ENCODE measurements at regions not wholly inside any gene's neighbourhood (a gene's known extent, or its start where the extent isn't known, plus 50 kb on each side); places are given as distances from the start of the nearest gene placed in this dataset.

DNA sequence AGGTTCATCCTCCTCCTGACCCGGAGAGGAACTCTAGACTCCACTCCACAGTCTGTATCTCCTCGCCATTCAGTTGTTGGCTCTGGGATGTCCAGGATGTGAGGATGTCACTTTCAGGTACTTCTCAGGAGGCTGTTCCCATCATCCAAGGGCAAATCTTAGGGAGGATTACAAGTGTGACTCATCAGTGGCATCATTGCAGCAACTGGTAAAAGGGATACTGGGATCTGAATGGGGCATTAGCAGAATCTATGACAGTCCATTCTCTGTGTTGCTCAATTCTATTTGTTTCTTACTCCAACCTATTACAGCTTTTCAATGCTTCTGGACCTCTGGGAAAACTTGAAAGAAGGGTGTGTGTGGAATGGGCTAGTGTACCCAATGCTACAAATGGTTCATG lies 81.5 kb upstream of the FN1 start:
- intact Hi-C loops (cut with DNase I), result no loop called here
- ATAC-seq, result no peak

DNA sequence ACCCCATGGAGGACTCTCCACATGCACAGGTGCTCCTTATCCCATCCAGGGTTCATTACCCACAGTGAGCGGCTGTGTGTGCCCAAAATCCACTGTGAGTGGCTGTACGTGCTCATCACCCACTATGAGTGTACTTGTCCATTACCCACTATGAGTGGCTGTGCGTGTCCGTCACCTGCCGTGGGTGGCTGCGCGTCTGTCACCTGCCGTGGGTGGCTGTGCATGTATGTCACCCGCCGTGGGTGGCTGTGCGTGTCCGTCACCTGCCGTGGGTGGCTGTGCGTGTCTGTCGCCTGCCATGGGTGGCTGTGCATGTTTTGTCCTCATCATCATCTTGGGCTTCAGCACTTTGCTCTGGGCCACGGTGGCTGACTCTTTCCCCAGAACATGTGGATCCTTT lies 78.6 kb upstream of the FN1 start:
- no peak for DNase-seq
- no peak for ATAC-seq
- intact Hi-C loops (cut with DNase I), result no loop called here

More for the DNA sequence above, 81.5 kb upstream of the FN1 start:
- no peak for DNase-seq

DNA sequence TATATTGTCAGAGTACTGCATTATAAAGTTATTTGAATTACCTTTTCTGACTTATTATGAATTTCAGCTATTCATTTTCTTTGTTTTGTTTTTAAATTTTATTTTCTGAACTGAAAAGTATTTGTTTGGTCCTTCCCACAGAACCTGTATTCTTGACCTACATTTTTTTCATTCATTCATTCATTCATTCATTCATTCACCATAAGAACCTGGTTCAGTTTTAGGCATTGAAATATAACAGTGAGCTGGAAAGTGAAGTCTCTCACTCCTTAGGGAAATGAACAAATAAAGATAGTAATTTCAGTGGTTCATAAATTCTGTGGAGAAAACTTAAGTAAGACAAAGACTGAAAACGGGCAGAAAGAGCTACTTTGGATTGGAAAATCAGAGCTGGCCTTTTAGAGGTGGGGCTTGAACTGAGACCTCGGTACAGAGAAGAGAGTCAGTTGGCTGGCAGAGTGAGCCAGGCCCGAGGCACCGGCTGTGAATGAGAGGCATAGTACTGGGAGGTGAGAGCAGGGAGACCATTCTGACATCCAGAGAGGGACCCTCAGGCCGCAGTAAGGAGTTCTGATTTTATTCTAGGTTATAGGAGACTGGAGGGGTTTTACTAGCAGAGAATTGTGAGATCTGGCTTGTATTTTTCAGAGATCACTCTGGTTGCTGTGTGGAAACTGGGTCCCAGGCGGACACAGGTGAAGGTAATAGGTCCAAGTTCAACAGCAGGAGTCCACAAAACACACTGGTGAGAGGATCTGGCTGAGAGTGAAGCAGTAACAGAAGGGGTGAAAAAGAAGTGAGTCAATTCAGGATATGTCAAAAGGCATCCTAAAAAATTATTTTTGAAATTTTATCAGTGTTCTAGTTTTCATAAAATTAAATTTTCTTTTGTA lies 75.8 kb upstream of the FN1 start:
- DNase-seq (no peak), ATAC-seq (no peak)
- intact Hi-C loops (cut with DNase I), result no loop called here

DNA sequence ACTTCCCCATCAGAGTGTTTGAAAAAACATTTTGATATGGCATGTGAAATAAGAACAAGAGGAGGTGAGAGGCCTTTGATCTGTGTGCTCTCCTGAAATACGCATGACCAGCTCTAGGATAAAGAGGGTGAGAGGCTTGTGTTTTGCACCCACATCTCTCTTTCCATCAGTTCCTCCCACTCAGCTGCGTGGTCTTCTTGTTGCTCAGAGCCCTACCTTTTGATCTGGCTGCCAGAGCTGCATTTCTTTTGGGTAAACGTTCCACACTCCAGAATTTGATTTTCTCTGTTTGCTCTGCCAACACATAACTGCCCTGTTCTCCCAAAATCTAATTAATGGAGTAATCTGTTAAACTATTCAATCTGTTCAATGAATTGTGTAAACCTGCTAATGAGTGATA lies 72.0 kb upstream of the FN1 start:
- intact Hi-C loops (cut with DNase I), result no loop called here
- DNase-seq, result no peak
- no peak for ATAC-seq

DNA sequence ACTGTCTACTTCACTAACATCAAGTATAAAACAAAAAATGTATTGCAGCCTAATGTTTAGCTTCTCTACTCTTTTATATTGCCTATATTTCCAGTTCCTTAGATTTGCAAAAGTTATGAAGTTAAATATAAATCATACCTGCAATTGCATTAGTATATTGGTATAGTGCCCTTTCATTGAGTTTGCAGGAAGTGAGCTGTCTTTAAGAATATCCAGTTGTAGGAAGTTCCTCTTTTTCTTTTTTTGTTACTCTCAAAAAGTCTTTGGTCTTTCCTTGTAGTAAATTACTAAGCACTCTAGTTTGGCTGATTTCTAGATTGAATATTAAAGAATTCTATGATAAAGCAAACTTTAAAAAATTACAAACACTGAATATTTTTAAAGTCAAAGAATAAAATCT lies 71.3 kb upstream of the FN1 start:
- ATAC-seq (no peak), DNase-seq (no peak)
- intact Hi-C loops (cut with DNase I), result no loop called here

DNA sequence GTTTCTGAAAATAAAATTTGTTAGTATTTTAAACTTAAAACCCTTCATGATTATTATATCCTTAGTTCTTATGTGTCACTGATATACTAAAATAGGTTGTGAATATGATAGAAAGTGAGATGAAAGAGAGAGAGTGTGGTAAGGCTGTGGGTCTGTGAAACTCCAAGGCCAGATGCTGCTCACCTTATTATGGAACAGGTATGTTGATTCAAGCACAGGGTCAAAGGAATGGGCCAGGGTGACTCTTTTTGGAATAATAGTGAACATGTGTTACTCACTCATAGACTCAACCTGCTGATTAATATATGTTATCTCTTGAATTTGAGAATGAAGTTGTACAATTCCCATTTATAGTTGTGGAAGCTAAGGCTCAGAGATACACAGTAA lies 70.7 kb upstream of the FN1 start:
- ATAC-seq (no peak), DNase-seq (no peak)
- intact Hi-C loops (cut with DNase I), result no loop called here

DNA sequence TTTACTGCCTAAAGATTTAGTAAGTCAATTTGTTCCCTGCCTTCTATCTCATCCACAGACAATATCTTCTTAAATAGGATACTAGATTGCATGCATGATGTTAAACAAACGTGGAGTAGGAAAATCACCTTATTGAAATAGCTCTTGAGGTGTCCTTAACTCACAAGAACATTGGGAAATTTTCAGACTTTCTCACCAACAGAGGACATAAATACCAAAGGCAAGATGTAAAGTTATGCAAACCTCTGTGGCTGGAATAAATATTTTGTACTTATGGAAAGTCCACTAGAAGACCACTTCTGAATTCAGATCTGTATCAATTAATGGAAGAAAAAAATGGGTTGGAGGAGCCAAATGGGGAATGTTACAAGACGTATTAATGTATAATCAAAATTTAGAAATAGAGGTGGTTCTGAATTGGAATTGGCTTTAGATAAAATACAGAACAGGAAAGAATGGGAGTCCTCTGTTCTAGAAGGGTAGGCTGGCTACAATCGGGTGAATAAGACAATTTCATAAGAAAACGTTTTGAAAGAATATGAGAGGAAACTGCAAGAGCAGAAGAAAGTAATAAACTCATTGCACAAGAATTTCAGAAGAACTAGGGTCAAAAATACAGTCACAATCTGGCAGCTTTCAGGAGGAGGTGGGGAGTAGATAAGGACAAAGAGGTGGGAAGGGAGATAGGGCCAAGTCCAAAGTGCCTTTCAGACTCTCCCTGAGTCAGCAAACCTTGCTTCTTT lies 69.3 kb upstream of the FN1 start:
- ATAC-seq, result peak; percentile 38 to 93
- peak; percentile 24 for DNase-seq
- intact Hi-C loops (cut with DNase I), result no loop called here

DNA sequence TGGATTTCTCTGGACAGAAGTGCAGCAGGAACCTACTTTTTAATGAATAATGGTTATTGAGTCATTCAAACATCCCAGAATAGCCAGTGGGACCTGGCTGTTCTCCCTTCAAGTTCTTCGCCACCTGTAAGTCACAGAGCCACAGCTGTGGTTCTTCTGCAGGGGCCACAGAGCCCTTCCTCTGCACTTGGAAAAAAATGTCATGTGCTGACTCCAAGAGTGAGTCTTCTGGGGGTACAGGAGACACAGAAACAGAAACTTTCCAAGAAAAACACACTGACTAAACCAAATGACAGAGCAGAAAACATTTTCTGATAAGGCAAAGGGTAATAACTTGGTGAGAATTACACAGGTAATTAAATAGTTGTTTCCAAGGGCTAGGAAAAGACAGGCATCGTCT lies 68.7 kb upstream of the FN1 start:
- DNase-seq, result no peak
- intact Hi-C loops (cut with DNase I), result no loop called here
- ATAC-seq, result peak in 1 of 2 donors; percentile 31

DNA sequence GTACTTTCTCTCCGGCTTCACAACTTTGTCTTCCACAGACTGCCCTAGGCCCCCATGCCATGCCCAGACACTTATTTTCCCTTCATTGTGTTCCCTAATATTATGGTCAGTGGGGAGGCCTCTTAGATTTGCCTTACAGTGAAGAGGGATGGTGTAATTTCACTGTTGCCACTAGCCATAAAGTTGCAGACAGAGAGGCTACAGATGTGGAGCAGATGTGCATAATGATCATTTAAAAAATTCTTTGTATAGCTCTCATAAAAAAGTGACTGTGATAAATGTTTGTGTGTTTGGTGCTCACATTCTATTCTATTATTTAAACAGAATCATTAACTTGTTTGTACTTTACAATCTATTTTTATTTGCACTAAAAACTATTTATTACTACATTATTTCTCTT lies 67.5 kb upstream of the FN1 start:
- DNase-seq, result no peak
- no peak for ATAC-seq
- intact Hi-C loops (cut with DNase I), result no loop called here

DNA sequence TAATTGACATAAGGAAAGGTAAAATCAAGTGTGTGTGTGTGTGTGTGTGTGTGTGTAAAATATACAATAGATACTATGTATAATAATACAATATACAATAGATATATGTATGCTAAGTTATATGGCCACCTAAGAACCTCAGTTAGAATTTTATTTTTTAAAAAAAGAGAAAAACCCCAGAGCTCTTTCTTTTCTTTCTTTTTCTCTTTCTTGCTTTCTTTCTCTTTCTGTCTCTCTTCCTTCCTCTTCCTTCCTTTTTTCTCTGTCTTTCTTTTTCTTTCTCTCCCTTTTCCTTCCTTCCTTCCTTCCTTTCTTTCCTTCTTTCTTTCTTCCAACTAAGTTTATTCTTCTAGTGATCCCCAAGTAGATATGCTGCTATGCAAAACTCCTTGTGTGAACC lies 64.6 kb upstream of the FN1 start:
- intact Hi-C loops (cut with DNase I), result no loop called here
- DNase-seq (no peak), ATAC-seq (no peak)

DNA sequence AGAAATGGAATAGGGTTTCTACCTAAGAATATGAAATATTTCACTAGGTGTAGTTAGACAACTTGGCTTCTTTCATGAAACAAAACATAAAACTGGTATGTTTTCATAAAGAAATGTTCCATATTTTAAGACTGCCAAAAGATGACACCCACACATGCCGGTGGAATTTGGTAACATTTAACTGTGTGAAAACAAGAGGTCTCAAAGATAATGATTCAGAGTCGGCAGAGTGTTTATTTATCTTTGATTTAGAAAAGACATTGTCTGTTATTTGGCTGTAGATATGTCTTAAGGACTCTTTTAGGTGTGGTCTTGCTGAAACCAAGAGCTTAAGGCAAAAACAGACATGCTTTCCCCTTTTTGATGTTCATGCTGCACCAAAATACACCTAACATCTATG lies 63.5 kb upstream of the FN1 start:
- intact Hi-C loops (cut with DNase I), result no loop called here
- peak in 1 of 2 donors; percentile 49 for ATAC-seq
- DNase-seq, result no peak

DNA sequence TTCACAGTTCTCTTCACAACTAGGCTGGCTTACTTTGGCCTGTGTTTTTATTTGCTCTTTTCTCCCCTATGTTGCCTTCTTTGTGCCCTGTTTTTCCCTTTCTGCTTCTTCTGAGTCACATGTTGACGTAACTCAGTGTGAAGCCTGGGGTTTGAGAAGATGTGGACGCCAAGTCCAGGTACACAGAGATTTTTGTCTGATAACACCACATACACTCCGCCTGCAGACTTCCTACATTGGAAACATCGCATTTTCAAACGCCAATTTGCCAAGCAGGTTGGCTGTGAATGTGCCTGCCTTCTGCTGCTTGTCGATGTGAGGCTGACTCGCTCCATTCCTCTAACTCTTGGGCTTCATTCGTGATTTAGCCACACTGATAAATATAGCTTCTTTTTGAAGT lies 62.6 kb upstream of the FN1 start:
- intact Hi-C loops (cut with DNase I), result no loop called here
- DNase-seq (no peak), ATAC-seq (peak in 1 of 2 donors; percentile 47)

DNA sequence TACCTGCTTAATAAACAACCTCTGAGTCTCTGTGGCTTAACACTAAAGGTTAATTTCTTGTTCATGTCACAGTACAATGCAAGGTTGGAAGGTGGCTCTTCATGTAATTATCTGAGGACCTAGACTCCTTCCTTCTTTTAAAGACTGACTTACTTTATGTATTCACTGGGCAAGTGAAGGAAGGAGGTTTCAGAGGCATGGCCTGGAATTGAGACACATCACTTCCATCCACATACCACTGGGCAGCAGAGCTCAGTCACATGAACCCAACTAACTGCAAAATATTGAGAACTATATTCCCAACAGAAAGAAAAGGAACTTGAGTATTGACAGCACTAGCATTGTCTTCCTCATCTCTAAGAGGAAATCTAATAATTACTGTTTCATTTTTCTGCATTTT lies 57.5 kb upstream of the FN1 start:
- ATAC-seq (no peak), DNase-seq (no peak)
- intact Hi-C loops (cut with DNase I), result no loop called here

DNA sequence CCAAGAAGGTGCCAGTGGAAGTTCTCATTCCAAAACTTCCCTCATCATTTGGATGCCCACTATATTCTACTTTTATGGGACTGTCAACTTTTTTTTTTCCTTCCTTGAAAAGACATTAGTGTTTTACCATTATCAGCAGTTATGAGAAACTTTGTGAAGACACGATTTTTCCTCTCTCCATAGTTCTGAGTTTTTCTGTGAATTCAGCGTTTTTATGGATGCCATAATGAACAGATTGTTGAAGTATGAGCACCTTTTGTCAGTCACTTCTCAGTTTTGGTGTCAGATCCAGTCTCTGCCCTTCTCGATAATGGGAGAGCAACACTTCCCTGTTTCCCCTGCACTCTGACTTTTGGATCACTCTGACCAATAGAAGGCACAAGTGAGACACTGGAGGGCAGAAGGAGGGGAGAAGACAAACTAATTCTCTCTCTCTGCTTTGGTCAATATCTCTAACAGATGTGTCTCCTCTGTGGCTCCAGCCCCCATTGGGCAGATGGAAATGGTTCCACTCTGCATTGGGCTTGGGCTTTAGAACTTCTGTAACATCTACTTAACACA lies 53.5 kb upstream of the FN1 start:
- no peak for ATAC-seq
- intact Hi-C loops (cut with DNase I), result no loop called here
- DNase-seq, result no peak

DNA sequence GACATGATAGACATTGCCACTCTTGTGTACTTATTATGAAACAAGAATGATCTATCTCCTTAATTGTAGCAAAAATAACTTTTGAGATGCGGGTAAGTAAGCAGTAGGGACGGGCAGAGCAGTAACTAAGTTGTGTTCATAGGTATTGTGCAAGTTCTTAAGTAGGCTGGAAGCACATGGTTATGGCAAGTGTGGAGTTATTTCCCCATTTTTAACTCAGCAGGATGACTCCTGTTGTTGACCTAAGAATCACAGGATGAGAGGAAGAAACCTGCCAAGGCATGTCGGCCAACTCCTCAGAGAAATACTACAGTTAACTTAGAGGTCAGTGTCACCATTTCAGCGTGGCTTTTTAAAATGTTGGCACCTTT lies 51.1 kb upstream of the FN1 start:
- ATAC-seq (no peak), DNase-seq (no peak)
- intact Hi-C loops (cut with DNase I), result no loop called here

DNA sequence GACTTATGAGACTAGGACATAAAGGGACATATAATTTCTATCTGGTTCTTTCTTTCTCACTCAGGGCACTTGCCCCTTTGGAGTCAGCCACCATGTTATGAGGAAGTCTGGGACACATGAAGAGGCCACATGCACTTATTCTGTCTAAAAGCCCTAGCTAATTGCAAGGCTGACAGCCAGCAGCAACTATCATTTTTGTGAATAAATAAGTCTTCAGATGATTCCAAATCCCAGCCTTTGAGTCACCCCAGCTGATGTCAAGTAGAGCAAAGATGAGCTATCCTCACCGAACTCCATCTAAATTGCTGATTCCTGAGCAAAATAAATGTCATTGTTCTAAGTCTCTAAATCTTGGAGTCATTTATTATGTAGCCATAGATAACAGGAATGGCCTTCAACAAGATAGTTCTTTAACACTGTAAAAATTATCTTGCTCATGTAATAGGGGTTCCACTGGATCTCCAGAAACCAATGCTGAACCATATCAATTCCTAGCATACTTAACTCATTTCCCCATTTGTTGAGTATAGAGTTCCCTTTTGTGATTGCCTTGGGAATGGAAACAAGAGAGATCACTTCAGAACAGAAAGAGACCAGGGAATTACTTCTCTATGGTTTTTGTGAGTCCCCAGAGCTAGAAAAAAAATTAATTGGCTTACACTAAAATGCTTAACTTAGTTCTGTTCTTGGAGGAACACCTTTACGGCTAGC lies 50.6 kb upstream of the FN1 start:
- intact Hi-C loops (cut with DNase I), result no loop called here
- no peak for DNase-seq
- no peak for ATAC-seq
